ENCODE measurements at regions not wholly inside any gene's neighbourhood (a gene's known extent, or its start where the extent isn't known, plus 50 kb on each side); places are given as distances from the start of the nearest gene placed in this dataset.
"Not testable (repeated sequence)": the region's sequence is repeated elsewhere in the genome, so short reads cannot be mapped to it uniquely, and the experiment has no call there.

- not testable (repeated sequence) for DNase-seq (ENCODE audit: low spot score); H3K27ac ChIP-seq; H3K4me1 ChIP-seq; H3K36me3 ChIP-seq; H3K9me3 ChIP-seq; H3K4me3 ChIP-seq; H3K27me3 ChIP-seq
These were observed 51.0 kb upstream of the UBE2Q2 start for GRCh38 chr15:75792236-75792635.

GRCh38 chr15:75791337-75791713, 51.9 kb upstream of the UBE2Q2 start:
- no peaks in the 10 kb centered on the region for H3K27me3 ChIP-seq
- H3K4me3 ChIP-seq: no peak overlapping the region
- H3K27ac ChIP-seq: no peak overlapping the region
- no peaks in the 10 kb centered on the region for H3K36me3 ChIP-seq
- DNase-seq (ENCODE audit: low spot score): no peak
- no peak for TF ChIP-seq CTCF (IDR thresholded peaks at IDR 0.05)
- no peaks in the 10 kb centered on the region for H3K9me3 ChIP-seq
- no peaks in the 10 kb centered on the region for H3K4me1 ChIP-seq

GRCh38 chr15:75790631-75791336, 52.5 kb upstream of the UBE2Q2 start:
- H3K27ac ChIP-seq: no peak overlapping the region
- no peak for TF ChIP-seq CTCF (IDR thresholded peaks at IDR 0.05)
- no peak for DNase-seq (ENCODE audit: low spot score)
- H3K4me1 ChIP-seq: no peaks in the 10 kb centered on the region
- no peaks in the 10 kb centered on the region for H3K27me3 ChIP-seq
- H3K4me3 ChIP-seq: no peak overlapping the region
- H3K9me3 ChIP-seq: no peaks in the 10 kb centered on the region
- H3K36me3 ChIP-seq: no peaks in the 10 kb centered on the region

DNA sequence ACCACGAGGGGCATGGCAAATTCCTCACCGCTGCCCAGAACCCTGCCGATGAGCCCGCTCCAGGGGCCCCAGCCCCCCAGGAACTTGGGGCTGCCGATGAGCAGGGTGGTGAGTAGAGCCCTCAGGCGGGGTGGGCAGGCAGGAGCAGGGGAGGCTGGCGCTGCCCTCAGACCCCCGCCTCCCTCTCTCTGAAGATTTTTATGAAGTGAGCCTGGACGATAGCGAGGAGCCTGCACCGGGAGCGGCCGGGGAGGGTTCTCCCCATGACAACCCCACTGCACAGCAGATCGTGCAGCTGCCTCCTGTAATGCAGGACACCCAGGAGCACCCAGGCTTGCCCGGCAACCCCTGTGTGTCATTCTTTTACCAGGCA, 56.7 kb upstream of the UBE2Q2 start:
- Histone ChIP-seq H3K4me1 (no peaks in the 10 kb centered on the region), H3K9me3 (no peaks in the 10 kb centered on the region), H3K36me3 (no peaks in the 10 kb centered on the region), H3K27ac (no peak overlapping the region), H3K27me3 (no peaks in the 10 kb centered on the region), H3K4me3 (no peak overlapping the region)
- no peak for DNase-seq (ENCODE audit: low spot score)
- no peak for TF ChIP-seq CTCF (IDR thresholded peaks at IDR 0.05)

DNA sequence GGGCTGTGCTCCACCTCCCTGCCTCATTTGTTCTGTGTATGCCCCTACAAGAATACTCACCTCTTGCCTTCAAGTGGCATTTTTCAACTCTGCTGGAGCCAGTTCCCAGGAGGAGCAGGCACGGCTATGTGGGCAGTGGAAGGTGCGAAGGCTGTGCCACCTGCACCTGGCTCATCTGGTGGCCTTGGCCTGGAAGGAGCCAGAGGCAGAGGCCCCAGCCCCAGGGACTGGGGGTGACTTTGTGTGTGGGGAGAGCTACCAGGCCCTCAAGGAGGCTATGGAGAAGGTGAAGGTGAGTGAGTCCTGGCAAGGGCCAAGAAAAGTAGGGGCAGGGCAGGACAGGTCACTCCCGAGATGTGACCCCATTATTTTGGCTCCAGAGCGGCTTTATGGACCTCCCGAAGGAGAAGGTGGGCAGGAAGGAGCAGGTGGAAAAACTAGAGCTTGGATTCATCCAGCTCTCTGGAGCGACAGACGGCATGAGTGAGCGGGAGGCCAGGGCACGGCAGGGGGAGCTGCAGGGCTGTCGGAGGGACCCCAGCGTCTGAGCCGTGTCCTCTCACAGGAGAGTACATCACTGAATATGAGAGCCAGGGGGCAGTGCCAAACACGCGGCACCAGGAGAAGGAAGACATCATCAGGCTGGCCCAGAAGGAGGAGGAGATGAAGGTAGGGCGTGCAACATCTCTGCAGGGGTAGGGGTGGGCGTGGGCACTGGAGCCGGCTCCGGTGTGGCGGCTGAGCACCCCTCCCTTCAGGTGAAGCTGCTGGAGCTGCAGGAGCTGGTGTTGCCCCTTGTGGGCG, 57.3 kb upstream of the UBE2Q2 start:
- Histone ChIP-seq H3K9me3 (no peaks in the 10 kb centered on the region), H3K36me3 (no peaks in the 10 kb centered on the region), H3K4me3 (no peak overlapping the region), H3K27me3 (no peaks in the 10 kb centered on the region), H3K27ac (no peak overlapping the region), H3K4me1 (no peaks in the 10 kb centered on the region)
- TF ChIP-seq CTCF (IDR thresholded peaks at IDR 0.05): peak in 1 of 2 donors; percentile 29
- no peak for DNase-seq (ENCODE audit: low spot score)

DNA sequence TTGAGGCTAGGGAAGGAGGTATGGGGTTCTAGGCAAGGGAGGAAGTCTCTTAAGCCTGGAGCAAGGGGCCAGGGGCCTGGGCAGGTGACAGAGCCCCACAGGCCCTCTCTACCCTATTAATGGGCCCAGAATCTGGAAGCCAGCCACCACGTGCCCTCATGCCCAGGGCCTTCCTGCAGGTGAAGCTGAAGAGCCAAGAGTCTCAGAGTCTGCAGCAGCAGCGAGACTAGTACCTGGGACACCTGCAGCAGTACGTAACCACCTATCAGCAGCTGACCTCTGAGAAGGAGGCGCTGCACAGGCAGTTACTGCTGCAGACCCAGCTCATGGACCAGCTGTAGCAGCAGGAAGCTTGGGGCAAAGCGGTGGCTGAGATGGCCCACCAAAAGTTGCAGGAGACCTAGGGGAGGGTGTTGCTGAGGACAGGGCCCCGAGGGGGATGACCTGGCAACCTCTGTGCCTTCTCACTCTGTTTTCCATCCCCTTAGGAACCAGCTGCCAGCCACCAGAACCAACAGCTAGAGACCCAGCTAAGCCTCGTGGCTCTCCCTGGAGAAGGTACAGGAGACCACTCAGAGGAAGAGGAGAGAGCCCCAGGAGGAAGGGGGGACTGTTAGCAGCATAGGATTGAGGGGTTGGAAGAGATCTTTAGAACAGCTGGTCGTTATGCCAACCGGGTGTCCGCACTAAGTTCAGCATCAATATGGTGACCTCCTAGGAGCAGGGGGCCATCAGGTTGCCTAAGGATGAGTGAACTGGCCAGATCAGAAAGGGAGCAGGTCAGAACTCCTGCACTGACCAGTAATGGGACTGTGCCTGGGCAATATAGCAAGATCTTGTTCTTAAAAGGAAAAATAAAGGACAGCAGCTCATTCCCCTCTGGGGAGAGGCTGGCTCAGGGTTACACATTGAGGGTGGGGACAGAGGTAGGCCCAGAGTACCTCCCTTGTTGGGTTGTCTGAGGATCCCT, 58.5 kb upstream of the UBE2Q2 start:
- not testable (repeated sequence) for H3K4me1 ChIP-seq; H3K4me3 ChIP-seq; H3K9me3 ChIP-seq; H3K27ac ChIP-seq; H3K36me3 ChIP-seq; H3K27me3 ChIP-seq; DNase-seq (ENCODE audit: low spot score)

GRCh38 chr15:75783566-75783965, 59.7 kb upstream of the UBE2Q2 start:
- not testable (repeated sequence) for H3K27me3 ChIP-seq; H3K36me3 ChIP-seq; H3K4me1 ChIP-seq; H3K4me3 ChIP-seq; H3K9me3 ChIP-seq; H3K27ac ChIP-seq; DNase-seq (ENCODE audit: low spot score)
